Coronary artery (tissue), 2 donors: ENCODE measurements at regions not wholly inside any gene's neighbourhood (a gene's known extent, or its start where the extent isn't known, plus 50 kb on each side); places are given as distances from the start of the nearest gene placed in this dataset.

Source experiments
- DNase-seq: peaks from one replicate; pipeline ENCODE4 v3.0.0-alpha.2; 2017; ENCODE audit warnings: low spot score
- H3K27ac ChIP-seq, 2 donors: fragments of 200-600 bp; sonication (generic); one replicate each; pipeline ENCODE4 v1.5.1; 2016 to 2019
- H3K4me3 ChIP-seq: fragments of 200-600 bp; sonication (generic); 2 replicates; pipeline ENCODE4 v1.5.1; 2016; ENCODE audit warnings: mild to moderate bottlenecking, moderate library complexity
- TF ChIP-seq, protein P1 (sequence below): fragments of 200-600 bp; sonication (generic); IDR thresholded peaks from one replicate; pipeline ENCODE4 v1.5.1; 2019; ENCODE audit warnings: antibody characterized with exemption

DNA sequence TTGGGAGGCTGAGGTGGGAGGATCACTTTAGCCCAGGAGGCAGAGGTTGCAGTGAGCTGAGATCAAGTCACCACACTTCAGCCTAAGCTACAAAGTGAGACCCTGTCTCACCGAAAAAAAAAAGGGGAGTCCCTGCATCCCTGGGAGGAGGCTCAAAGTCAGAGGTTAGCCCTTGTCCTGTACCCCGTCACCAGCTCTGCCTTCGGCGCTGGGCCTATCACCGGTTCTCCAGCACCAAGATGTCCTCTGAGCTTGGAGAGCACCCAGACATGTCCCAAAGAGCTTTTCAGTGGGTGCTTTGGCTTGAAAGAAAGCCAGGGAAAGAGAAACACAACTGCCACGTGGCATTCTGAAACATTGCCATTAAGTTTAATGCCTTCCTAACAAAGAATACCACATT is 356.9 kb upstream of the TSHZ3 start:
- DNase-seq: no peak
- Histone ChIP-seq H3K4me3 (no peak overlapping the region), H3K27ac (no peak overlapping the region)
- TF ChIP-seq, protein P1, sequence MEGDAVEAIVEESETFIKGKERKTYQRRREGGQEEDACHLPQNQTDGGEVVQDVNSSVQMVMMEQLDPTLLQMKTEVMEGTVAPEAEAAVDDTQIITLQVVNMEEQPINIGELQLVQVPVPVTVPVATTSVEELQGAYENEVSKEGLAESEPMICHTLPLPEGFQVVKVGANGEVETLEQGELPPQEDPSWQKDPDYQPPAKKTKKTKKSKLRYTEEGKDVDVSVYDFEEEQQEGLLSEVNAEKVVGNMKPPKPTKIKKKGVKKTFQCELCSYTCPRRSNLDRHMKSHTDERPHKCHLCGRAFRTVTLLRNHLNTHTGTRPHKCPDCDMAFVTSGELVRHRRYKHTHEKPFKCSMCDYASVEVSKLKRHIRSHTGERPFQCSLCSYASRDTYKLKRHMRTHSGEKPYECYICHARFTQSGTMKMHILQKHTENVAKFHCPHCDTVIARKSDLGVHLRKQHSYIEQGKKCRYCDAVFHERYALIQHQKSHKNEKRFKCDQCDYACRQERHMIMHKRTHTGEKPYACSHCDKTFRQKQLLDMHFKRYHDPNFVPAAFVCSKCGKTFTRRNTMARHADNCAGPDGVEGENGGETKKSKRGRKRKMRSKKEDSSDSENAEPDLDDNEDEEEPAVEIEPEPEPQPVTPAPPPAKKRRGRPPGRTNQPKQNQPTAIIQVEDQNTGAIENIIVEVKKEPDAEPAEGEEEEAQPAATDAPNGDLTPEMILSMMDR: no peak

DNA sequence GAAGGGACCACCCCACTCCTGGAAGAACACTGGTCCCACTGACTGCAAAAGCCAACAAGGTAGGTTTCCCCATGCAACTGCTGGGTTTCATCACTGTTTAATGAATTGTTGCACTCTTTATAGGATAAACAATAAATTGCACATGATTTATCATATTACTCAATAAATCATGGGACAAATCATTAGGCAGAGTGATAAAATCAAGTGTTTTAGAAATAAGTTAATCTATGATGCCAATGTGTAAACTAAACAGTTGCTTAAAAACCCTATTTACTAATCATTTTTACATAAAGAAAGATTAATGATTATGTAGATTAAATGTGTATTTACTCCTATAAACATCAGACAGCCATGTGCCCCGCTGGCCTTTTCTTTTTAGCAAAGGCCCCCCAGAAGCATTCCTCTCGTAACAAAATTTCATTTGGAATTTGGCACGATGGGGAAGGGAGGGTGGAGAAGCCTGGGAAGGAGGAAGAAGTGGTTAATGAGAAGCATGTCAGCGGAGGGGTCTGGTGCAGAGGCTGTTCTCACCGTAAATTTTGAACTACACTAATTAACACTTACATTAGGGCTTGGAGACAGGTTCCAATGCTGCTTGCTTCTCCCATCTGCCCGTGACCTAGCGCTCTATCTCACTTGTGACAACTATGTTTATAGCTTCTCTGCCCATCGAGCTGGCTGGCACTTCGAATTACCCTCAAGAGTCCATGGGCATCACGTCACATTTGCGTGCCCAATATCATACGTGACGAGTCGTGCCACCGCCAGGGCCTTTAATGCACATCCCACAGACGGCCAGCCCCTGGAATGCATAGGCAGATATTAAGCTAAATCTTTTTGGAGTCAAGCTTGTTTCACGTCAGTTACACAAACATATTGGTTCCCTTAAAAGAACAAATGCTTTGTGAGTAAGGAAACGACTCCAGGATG is 357.7 kb upstream of the TSHZ3 start:
- Histone ChIP-seq H3K27ac (no peak overlapping the region), H3K4me3 (no peak overlapping the region)
- DNase-seq: no peak
- TF ChIP-seq, protein P1: no peak

DNA sequence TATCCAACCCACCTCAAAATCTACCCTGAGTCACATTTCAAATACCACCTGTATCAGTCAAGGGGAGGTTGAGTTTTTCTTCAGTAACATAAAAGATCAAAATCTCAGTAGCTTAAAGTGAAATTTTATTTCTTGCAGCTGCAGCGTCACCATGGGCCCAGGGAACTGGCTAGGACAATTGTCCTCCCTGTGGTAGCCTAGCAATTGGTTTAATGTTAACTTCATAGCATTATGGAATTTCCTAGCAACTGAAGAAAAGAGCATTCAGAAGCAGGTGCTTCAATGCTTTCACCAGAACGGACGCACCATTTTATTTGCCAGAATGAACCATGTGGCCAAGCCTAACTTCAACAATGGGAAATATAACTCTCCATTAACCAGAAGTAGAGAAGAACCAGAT is 359.3 kb upstream of the TSHZ3 start:
- no peak overlapping the region for H3K4me3 ChIP-seq
- TF ChIP-seq, protein P1: no peak
- no peak overlapping the region for H3K27ac ChIP-seq
- DNase-seq: no peak

DNA sequence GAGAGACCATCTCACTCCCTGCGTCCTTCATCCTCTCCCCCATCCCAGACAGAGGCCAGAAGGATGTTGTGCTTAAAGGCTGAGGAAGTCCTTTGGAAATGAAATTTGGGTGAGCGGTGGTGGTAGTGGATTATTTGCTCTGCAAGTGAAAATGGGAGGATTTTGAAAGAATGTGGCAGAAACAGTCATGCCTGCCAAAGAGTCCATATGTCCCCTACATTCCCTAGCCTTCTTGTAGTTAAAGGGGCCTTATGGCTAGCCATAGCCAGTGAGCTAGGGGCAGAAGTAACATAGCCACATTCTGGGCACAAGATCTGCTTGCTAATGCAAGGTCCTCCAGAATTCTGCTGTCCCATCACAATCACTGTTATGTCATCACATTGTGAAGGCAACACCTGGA is 360.2 kb upstream of the TSHZ3 start:
- TF ChIP-seq, protein P1: no peak
- no peak for DNase-seq

DNA sequence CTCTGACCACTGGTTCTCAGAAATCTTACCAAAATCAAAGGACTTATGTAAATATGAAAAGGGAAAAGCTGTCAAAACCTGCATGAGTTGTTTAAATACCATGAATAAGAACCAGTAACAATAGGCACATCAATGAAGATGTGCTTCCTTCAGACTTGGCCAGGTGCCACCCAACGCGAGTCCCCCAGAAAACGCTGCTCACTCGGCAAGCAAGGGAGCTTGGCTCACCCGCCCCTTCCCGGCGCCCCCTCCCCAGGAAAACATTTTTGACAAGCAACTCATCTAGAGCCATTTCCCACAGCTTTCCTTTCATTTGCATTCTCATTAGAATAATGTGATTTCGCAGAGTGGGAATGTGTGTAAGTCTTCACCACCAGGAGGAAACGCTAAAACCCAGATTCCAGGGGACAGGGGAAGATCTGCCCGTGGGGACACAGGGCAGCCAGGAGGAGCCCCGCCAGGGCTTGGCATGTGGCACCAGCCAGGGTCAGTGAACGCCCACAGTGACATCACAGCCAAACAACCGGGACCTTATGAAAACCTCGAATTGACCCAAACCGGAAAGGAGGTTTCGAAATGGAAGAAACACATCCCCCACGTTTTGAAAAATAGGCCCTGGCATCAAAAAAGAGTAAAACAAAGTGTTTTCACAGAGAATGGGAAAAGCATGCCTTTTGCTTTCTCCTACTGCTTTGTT is 366.2 kb upstream of the TSHZ3 start:
- no peak overlapping the region for H3K27ac ChIP-seq
- no peak for DNase-seq
- no peak overlapping the region for H3K4me3 ChIP-seq
- TF ChIP-seq, protein P1: no peak

More for the DNA sequence above, 360.2 kb upstream of the TSHZ3 start:
- H3K4me3 ChIP-seq: no peak overlapping the region
- no peak overlapping the region for H3K27ac ChIP-seq

DNA sequence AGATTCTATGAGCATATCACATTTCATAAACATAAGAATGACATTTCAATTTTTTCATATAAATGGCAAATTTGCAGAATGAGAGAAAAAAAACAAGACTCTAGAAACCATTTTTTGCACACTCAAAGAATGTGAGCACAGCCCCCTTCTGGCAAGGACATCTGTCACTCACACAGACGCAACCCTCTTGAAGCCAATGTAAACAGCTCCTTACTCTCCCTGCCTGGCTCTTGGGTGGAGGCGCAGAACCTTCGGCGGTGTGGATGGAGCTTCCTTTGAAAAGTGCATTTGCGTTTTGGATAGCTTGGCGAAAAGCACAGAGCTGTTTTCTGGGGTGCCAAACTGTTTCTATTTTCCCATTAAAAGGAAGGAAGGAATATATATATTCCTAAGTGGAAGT is 367.6 kb upstream of the TSHZ3 start:
- DNase-seq: peak; percentile 28
- H3K27ac ChIP-seq: no peak overlapping the region
- no peak overlapping the region for H3K4me3 ChIP-seq
- TF ChIP-seq, protein P1: no peak
